Gastrocnemius medialis (tissue), 4 donors: ENCODE measurements at regions not wholly inside any gene's neighbourhood (a gene's known extent, or its start where the extent isn't known, plus 50 kb on each side); places are given as distances from the start of the nearest gene placed in this dataset.

Experiments
- ATAC-seq, 2 donors: fragments of 150-250 bp; one replicate each; pipeline ENCODE4 v1.9.1; 2016
- DNase-seq, 2 donors: peaks; one replicate each; pipeline ENCODE4 v3.0.0-alpha.2; 2019
- H3K27ac ChIP-seq, 4 donors: fragments of 200-600 bp; sonication (generic); 1 replicate in 1 of 4; 2 replicates in 3 of 4; pipeline ENCODE4 v1.5.1; 2016 to 2018; ENCODE audit warnings: mild to moderate bottlenecking in 2 of 4, moderate library complexity in 1 of 4
- H3K27me3 ChIP-seq, 3 donors: fragments of 200-600 bp; sonication (generic) in 2 of 3; 1 replicate in 1 of 3; 2 replicates in 2 of 3; pipeline versions ENCODE4 v1.5.1 to v1.6.0; 2016 to 2019; ENCODE audit warnings: mild to moderate bottlenecking in 1 of 3, moderate library complexity in 1 of 3
- H3K36me3 ChIP-seq, 2 donors: fragments of 200-600 bp; sonication (generic) in 1 of 2; one replicate each; pipeline ENCODE4 v1.5.1; 2017 to 2018
- H3K4me1 ChIP-seq, 2 donors: fragments of 200-600 bp; sonication (generic) in 1 of 2; one replicate each; pipeline ENCODE4 v1.5.1; 2016 to 2017; ENCODE audit warnings: mild to moderate bottlenecking in 2 of 2
- H3K4me3 ChIP-seq, 4 donors: fragments of 200-600 bp; sonication (generic) in 3 of 4; 1 replicate in 1 of 4; 2 replicates in 3 of 4; pipeline ENCODE4 v1.5.1; 2016 to 2019; ENCODE audit warnings: mild to moderate bottlenecking in 2 of 4
- H3K9me3 ChIP-seq, 3 donors: fragments of 200-600 bp; sonication (generic) in 2 of 3; 1 replicate in 1 of 3; 2 replicates in 2 of 3; pipeline ENCODE4 v1.5.1; 2016 to 2019
- CTCF ChIP-seq, 5 experiments: fragments of 450-650 bp in 3 of 5; fragments of 200-600 bp in 2 of 5; sonication (generic) in 2 of 5; IDR thresholded peaks in 4 of 5; conservative IDR thresholded peaks in 1 of 5; 1 replicate in 4 of 5; 2 replicates in 1 of 5; pipeline ENCODE4 v1.5.1; 2016 to 2019; ENCODE audit warnings: antibody characterized with exemption in 5 of 5, mild to moderate bottlenecking in 3 of 5, moderate library complexity in 3 of 5
- POLR2A ChIP-seq, 2 donors: fragments of 450-650 bp; IDR thresholded peaks; one replicate each; pipeline ENCODE4 v1.6.1; 2017; ENCODE audit warnings: antibody characterized with exemption in 2 of 2, mild to moderate bottlenecking in 2 of 2, moderate library complexity in 2 of 2
- in situ Hi-C, 4 donors: fragments of 200-750 bp; cut with MboI; loops; one replicate each; pipeline versions ENCODE4 v1.15.0 to v1.8.0; 2017; ENCODE audit warnings: low sequenced_read_pairs in 4 of 4
- intact Hi-C: fragments of 100-400 bp; cut with DNase I; formaldehyde crosslinking; loops from one replicate; pipeline ENCODE4 v1.15.1; 2023; ENCODE audit warnings: low total_unique reads

- Histone ChIP-seq H3K4me1 (no peaks in the 10 kb centered on the region), H3K9me3 (no peaks in the 10 kb centered on the region), H3K36me3 (no peaks in the 10 kb centered on the region), H3K27ac (no peak overlapping the region), H3K27me3 (no peaks in the 10 kb centered on the region), H3K4me3 (no peak overlapping the region)
- intact Hi-C loops (no loop called here), in situ Hi-C loops (no loop called here)
- TF ChIP-seq POLR2A (IDR thresholded peaks at IDR 0.05) = no peak
- no peak for TF ChIP-seq CTCF (IDR thresholded peaks at IDR 0.05 in 4 of 5, conservative IDR thresholded peaks at IDR 0.05 in 1 of 5)
- ATAC-seq (no peak), DNase-seq (no peak)
These were observed 419.4 kb downstream of the DCDC2C start for GRCh38 chr2:4122726-4123125.

DNA sequence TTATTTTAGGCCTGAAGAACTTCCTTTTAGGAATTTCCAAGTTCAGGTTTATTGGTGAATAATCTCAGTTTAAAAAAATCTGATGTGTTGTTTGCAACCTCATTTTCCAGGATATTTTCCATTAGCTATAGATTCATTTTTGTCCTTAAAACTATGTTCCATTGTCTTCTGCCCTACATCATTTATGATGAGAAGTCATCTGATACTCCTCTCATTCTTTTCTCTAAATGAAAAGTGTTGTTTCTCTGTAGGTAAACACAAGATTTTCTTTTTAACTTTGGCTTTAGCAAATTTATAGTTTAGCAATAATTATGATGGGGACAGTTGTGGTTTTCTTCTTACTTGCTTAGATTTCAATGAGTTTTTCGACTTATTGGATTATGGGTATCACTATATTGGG lies 427.3 kb downstream of the DCDC2C start:
- H3K27ac ChIP-seq = no peak overlapping the region
- no peak for DNase-seq
- in situ Hi-C loops = no loop called here
- H3K9me3 ChIP-seq = no peaks in the 10 kb centered on the region
- H3K4me1 ChIP-seq = no peaks in the 10 kb centered on the region
- TF ChIP-seq POLR2A (IDR thresholded peaks at IDR 0.05) (no peak), CTCF (IDR thresholded peaks at IDR 0.05 in 4 of 5, conservative IDR thresholded peaks at IDR 0.05 in 1 of 5) (no peak)
- intact Hi-C loops = no loop called here
- H3K27me3 ChIP-seq = no peaks in the 10 kb centered on the region
- no peaks in the 10 kb centered on the region for H3K36me3 ChIP-seq
- H3K4me3 ChIP-seq = no peak overlapping the region
- no peak for ATAC-seq

DNA sequence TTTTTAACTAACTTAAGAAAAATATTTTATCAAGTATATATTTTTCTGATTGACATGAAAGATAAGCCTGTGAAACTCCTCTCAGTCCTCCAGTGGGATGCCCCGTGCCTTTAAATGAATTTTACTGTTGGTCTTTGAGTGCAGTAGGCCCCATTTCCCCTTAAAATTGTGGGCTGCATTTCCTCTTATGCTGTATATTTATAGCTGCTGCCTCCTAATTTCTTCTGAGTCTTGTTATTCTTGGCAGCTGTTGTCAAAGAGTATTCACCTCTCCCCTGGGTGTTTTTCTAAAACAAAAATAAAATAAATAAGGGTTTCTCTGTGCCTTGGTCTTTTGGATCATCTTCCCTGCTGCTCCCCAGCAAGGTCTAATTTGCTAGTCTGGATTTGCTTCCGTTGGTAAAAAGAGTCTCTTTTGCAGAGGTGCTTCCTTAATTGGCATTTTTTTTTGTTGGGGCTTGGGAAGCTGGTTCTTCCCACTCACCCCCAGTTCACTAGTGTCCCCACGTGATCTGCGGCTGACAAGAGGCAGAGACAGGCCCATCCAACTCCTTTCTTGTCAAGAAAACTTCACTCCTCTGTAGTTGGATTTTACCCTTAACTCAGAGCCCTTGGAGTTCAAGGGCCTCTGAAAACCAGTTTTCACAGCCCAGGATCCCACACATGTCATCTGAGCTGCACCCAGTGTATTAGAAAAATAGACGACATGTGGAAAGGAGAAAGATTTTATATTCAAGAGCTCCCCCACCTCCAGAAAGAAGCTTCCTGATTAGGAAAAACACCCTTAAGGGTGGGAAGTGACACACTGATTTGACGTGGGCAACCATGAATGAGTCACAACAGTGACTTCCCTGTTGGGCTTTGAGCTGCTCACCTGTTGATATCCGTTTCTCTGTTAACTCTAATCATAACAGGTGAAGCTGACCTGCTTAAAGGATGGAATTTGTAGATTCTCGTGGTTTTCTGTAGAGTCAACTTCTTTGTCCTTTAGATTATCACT lies 431.5 kb downstream of the DCDC2C start:
- H3K27me3 ChIP-seq = no peaks in the 10 kb centered on the region
- H3K4me3 ChIP-seq = no peak overlapping the region
- in situ Hi-C loops = no loop called here
- no peaks in the 10 kb centered on the region for H3K9me3 ChIP-seq
- ATAC-seq (no peak), DNase-seq (no peak)
- no peaks in the 10 kb centered on the region for H3K36me3 ChIP-seq
- no peak for TF ChIP-seq CTCF (IDR thresholded peaks at IDR 0.05 in 4 of 5, conservative IDR thresholded peaks at IDR 0.05 in 1 of 5)
- no peaks in the 10 kb centered on the region for H3K4me1 ChIP-seq
- no peak overlapping the region for H3K27ac ChIP-seq
- intact Hi-C loops = no loop called here

- intact Hi-C loops = no loop called here
- no peaks in the 10 kb centered on the region for H3K36me3 ChIP-seq
- DNase-seq = no peak
- H3K27ac ChIP-seq = no peak overlapping the region
- in situ Hi-C loops = no loop called here
- no peaks in the 10 kb centered on the region for H3K4me1 ChIP-seq
- no peak for ATAC-seq
- no peaks in the 10 kb centered on the region for H3K9me3 ChIP-seq
- H3K4me3 ChIP-seq = no peak overlapping the region
- no peak for TF ChIP-seq CTCF (IDR thresholded peaks at IDR 0.05 in 4 of 5, conservative IDR thresholded peaks at IDR 0.05 in 1 of 5)
- TF ChIP-seq POLR2A (IDR thresholded peaks at IDR 0.05) = no peak
- no peaks in the 10 kb centered on the region for H3K27me3 ChIP-seq
These were observed 432.4 kb downstream of the DCDC2C start for GRCh38 chr2:4135765-4136164.
